ENCODE measurements at regions not wholly inside any gene's neighbourhood (a gene's known extent, or its start where the extent isn't known, plus 50 kb on each side); places are given as distances from the start of the nearest gene placed in this dataset.

GRCh38 chr12:24034160-24034559 is 84.7 kb upstream of the SOX5 start:
- TF ChIP-seq EP300 (IDR thresholded peaks at IDR 0.05) (no peak), CTCF (IDR thresholded peaks at IDR 0.05) (no peak)
- Histone ChIP-seq H3K9me3 (no peaks in the 10 kb centered on the region), H3K4me1 (no peaks in the 10 kb centered on the region), H3K36me3 (no peaks in the 10 kb centered on the region), H3K4me3 (no peak overlapping the region), H3K27ac (no peak overlapping the region), H3K27me3 (no peaks in the 10 kb centered on the region)
- no peak for ATAC-seq (ENCODE audit: low FRiP score in 2 of 2)
- DNase-seq: no peak
- WGBS, 2 donors: 84 to 86% methylated on average over 3 of the region's 3 CpGs

GRCh38 chr12:24027352-24027751 is 77.9 kb upstream of the SOX5 start:
- H3K4me3 ChIP-seq: no peak overlapping the region
- no peaks in the 10 kb centered on the region for H3K4me1 ChIP-seq
- no peak for ATAC-seq (ENCODE audit: low FRiP score in 2 of 2)
- 58 to 64% methylated on average over 3 of the region's 3 CpGs for WGBS, 2 donors
- H3K27me3 ChIP-seq: no peaks in the 10 kb centered on the region
- no peaks in the 10 kb centered on the region for H3K36me3 ChIP-seq
- no peak overlapping the region for H3K27ac ChIP-seq
- no peak for TF ChIP-seq EP300 (IDR thresholded peaks at IDR 0.05)
- TF ChIP-seq POLR2AphosphoS5 (IDR thresholded peaks at IDR 0.05): no peak
- no peak for TF ChIP-seq CTCF (IDR thresholded peaks at IDR 0.05)
- TF ChIP-seq POLR2A (IDR thresholded peaks at IDR 0.05): no peak
- no peaks in the 10 kb centered on the region for H3K9me3 ChIP-seq
- no peak for DNase-seq

- Histone ChIP-seq H3K36me3 (no peaks in the 10 kb centered on the region), H3K9me3 (no peaks in the 10 kb centered on the region), H3K4me3 (no peak overlapping the region), H3K27me3 (no peaks in the 10 kb centered on the region), H3K4me1 (no peaks in the 10 kb centered on the region), H3K27ac (no peak overlapping the region)
- 78 to 85% methylated on average over 3 of the region's 3 CpGs for WGBS, 2 donors
- ATAC-seq (ENCODE audit: low FRiP score in 2 of 2): no peak
- DNase-seq: no peak
- TF ChIP-seq POLR2AphosphoS5 (IDR thresholded peaks at IDR 0.05) (no peak), POLR2A (IDR thresholded peaks at IDR 0.05) (no peak), EP300 (IDR thresholded peaks at IDR 0.05) (no peak), CTCF (IDR thresholded peaks at IDR 0.05) (peak in 2 of 6 experiments; percentile 10 to 25)
These were observed 75.8 kb upstream of the SOX5 start for GRCh38 chr12:24025153-24025798.

- H3K36me3 ChIP-seq: no peaks in the 10 kb centered on the region
- no peaks in the 10 kb centered on the region for H3K27me3 ChIP-seq
- H3K9me3 ChIP-seq: no peaks in the 10 kb centered on the region
- ATAC-seq (ENCODE audit: low FRiP score in 2 of 2) (no peak), DNase-seq (no peak)
- TF ChIP-seq POLR2AphosphoS5 (IDR thresholded peaks at IDR 0.05) (no peak), EP300 (IDR thresholded peaks at IDR 0.05) (no peak), POLR2A (IDR thresholded peaks at IDR 0.05) (no peak), CTCF (IDR thresholded peaks at IDR 0.05) (no peak)
- H3K4me3 ChIP-seq: no peak overlapping the region
- H3K27ac ChIP-seq: no peak overlapping the region
- no peaks in the 10 kb centered on the region for H3K4me1 ChIP-seq
These were observed 73.6 kb upstream of the SOX5 start for GRCh38 chr12:24023081-24023480.

GRCh38 chr12:24021164-24021502 is 71.7 kb upstream of the SOX5 start:
- H3K27me3 ChIP-seq: no peaks in the 10 kb centered on the region

More at GRCh38 chr12:24021164-24021502, 71.7 kb upstream of the SOX5 start:
- 93 to 94% methylated on average over 4 of the region's 4 CpGs for WGBS, 2 donors
- no peaks in the 10 kb centered on the region for H3K4me1 ChIP-seq
- ATAC-seq (ENCODE audit: low FRiP score in 2 of 2): no peak
- no peaks in the 10 kb centered on the region for H3K36me3 ChIP-seq
- no peak for TF ChIP-seq CTCF (IDR thresholded peaks at IDR 0.05)
- TF ChIP-seq POLR2A (IDR thresholded peaks at IDR 0.05): no peak
- TF ChIP-seq POLR2AphosphoS5 (IDR thresholded peaks at IDR 0.05): no peak
- no peak for TF ChIP-seq EP300 (IDR thresholded peaks at IDR 0.05)
- H3K4me3 ChIP-seq: no peak overlapping the region
- no peak for DNase-seq
- H3K27ac ChIP-seq: no peak overlapping the region
- H3K9me3 ChIP-seq: no peaks in the 10 kb centered on the region

All from upper lobe of left lung (tissue), 6 donors.